Loucy (cell line): ENCODE measurements at regions not wholly inside any gene's neighbourhood (a gene's known extent, or its start where the extent isn't known, plus 50 kb on each side); places are given as distances from the start of the nearest gene placed in this dataset.

Experiments
- EZH2phosphoT487 ChIP-seq: fragments of 200-600 bp; IDR thresholded peaks from 2 replicates; pipeline ENCODE4 v1.6.1; 2018; ENCODE audit warnings: antibody characterized with exemption, mild to moderate bottlenecking, moderate library complexity, borderline replicate concordance
- TF ChIP-seq, protein P1 (sequence below): fragments of 200-600 bp; sonication (generic); conservative IDR thresholded peaks from 2 replicates; pipeline ENCODE4 v1.5.1; 2014; ENCODE audit warnings: mild to moderate bottlenecking, antibody characterized with exemption, low read length

DNA sequence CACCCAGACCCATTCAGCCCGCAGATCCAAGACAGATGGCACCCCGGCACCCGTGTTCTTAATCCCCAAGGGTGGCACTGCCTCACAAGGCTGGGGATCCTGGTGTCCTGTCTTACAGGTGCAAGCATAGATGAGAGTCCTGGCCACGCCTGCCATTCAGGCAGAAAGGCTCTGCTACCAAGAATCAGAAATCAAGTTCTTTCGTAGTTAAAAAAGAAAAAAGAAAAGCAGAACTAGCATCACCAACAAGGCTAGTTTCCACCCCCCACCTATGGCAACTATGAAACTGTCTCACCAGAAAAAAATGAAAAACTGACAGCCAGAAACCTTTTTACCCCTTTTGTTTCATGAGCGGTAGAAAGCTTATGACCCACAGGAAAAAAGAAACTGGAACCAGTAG, 170.4 kb downstream of the SYK start:
- TF ChIP-seq, protein P1, sequence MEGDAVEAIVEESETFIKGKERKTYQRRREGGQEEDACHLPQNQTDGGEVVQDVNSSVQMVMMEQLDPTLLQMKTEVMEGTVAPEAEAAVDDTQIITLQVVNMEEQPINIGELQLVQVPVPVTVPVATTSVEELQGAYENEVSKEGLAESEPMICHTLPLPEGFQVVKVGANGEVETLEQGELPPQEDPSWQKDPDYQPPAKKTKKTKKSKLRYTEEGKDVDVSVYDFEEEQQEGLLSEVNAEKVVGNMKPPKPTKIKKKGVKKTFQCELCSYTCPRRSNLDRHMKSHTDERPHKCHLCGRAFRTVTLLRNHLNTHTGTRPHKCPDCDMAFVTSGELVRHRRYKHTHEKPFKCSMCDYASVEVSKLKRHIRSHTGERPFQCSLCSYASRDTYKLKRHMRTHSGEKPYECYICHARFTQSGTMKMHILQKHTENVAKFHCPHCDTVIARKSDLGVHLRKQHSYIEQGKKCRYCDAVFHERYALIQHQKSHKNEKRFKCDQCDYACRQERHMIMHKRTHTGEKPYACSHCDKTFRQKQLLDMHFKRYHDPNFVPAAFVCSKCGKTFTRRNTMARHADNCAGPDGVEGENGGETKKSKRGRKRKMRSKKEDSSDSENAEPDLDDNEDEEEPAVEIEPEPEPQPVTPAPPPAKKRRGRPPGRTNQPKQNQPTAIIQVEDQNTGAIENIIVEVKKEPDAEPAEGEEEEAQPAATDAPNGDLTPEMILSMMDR, result no peak
- no peak for TF ChIP-seq EZH2phosphoT487
